Glomerular endothelial cell (primary cell): ENCODE measurements at regions not wholly inside any gene's neighbourhood (a gene's known extent, or its start where the extent isn't known, plus 50 kb on each side); places are given as distances from the start of the nearest gene placed in this dataset.

Source experiments
- DNase-seq: peaks from one replicate; pipeline ENCODE4 v3.0.0-alpha.2; 2011; ENCODE audit warnings: low read depth, low spot score; ENCODE audit errors: extremely low read depth

- no peak for DNase-seq
These were observed 56.1 kb downstream of the RMI2 start for GRCh38 chr16:11401161-11402050.

GRCh38 chr16:11402051-11402744 is 56.9 kb downstream of the RMI2 start:
- DNase-seq: no peak

- no peak for DNase-seq
These were observed 57.7 kb downstream of the RMI2 start for GRCh38 chr16:11402745-11403533.

- no peak for DNase-seq
These were observed 58.2 kb downstream of the RMI2 start for GRCh38 chr16:11403534-11403795.

GRCh38 chr16:11403920-11404319 is 58.7 kb downstream of the RMI2 start:
- no peak for DNase-seq

- DNase-seq: no peak
These were observed 59.3 kb downstream of the RMI2 start for GRCh38 chr16:11404603-11405002.

GRCh38 chr16:11405331-11406176 is 60.3 kb downstream of the RMI2 start:
- no peak for DNase-seq

GRCh38 chr16:11406177-11406560 is 60.9 kb downstream of the RMI2 start:
- DNase-seq: no peak

GRCh38 chr16:11407047-11407982 is 62.1 kb downstream of the RMI2 start:
- DNase-seq: peak; percentile 39

- DNase-seq: no peak
These were observed 63.0 kb downstream of the RMI2 start for GRCh38 chr16:11408216-11408615.

GRCh38 chr16:11409398-11409797 is 64.1 kb downstream of the RMI2 start:
- no peak for DNase-seq

GRCh38 chr16:11410376-11411058 is 65.3 kb downstream of the RMI2 start:
- no peak for DNase-seq

GRCh38 chr16:11411059-11411550 is 65.8 kb downstream of the RMI2 start:
- no peak for DNase-seq

- no peak for DNase-seq
These were observed 67.1 kb downstream of the RMI2 start for GRCh38 chr16:11412175-11412904.

- no peak for DNase-seq
These were observed 68.0 kb downstream of the RMI2 start for GRCh38 chr16:11412965-11413887.

GRCh38 chr16:11413907-11414595 is 68.8 kb downstream of the RMI2 start:
- DNase-seq: no peak
